Trophoblast cell (in vitro differentiated cells and primary cell): ENCODE measurements at regions not wholly inside any gene's neighbourhood (a gene's known extent, or its start where the extent isn't known, plus 50 kb on each side); places are given as distances from the start of the nearest gene placed in this dataset.

Source experiments
- DNase-seq, 2 donors: peaks; one replicate each; pipeline ENCODE4 v3.0.0-alpha.2; 2016
- H2AFZ ChIP-seq: 2 replicates; pipeline ENCODE4 v1.6.1; 2013; ENCODE audit warnings: low read length, moderate library complexity, mild to moderate bottlenecking; ENCODE audit not compliant: insufficient read depth, poor library complexity
- H2AK5ac ChIP-seq: 2 replicates; pipeline ENCODE4 v1.6.1; 2013; ENCODE audit warnings: mild to moderate bottlenecking, low read length
- H2BK120ac ChIP-seq: 2 replicates; pipeline ENCODE4 v1.6.1; 2013; ENCODE audit warnings: low read length, mild to moderate bottlenecking, moderate library complexity; ENCODE audit not compliant: insufficient read depth, poor library complexity
- H2BK12ac ChIP-seq: 2 replicates; pipeline ENCODE4 v1.6.1; 2013; ENCODE audit warnings: mild to moderate bottlenecking, low read length, moderate library complexity
- H2BK5ac ChIP-seq: 2 replicates; pipeline ENCODE4 v1.6.1; 2013; ENCODE audit warnings: low read length, low read depth, moderate library complexity, mild to moderate bottlenecking; ENCODE audit not compliant: poor library complexity
- H3K14ac ChIP-seq: 2 replicates; pipeline ENCODE4 v1.6.1; 2013; ENCODE audit warnings: mild to moderate bottlenecking, low read length
- H3K18ac ChIP-seq: 2 replicates; pipeline ENCODE4 v1.6.1; 2013; ENCODE audit warnings: mild to moderate bottlenecking, low read length
- H3K23ac ChIP-seq: 2 replicates; pipeline ENCODE4 v1.6.1; 2013; ENCODE audit warnings: low read length
- H3K27ac ChIP-seq: 2 replicates; pipeline ENCODE4 v1.5.1; 2013; ENCODE audit warnings: low read depth, mild to moderate bottlenecking, inconsistent platforms, low read length, moderate library complexity
- H3K27me3 ChIP-seq: 2 replicates; pipeline ENCODE4 v1.6.1; 2013; ENCODE audit warnings: inconsistent platforms, mild to moderate bottlenecking, low read length, moderate library complexity; ENCODE audit not compliant: insufficient read depth
- H3K36me3 ChIP-seq, 2 experiments: 1 replicate in 1 of 2; 2 replicates in 1 of 2; pipeline ENCODE4 v1.6.1; 2013; ENCODE audit warnings: low read length in 2 of 2, mild to moderate bottlenecking in 2 of 2, moderate library complexity in 1 of 2; ENCODE audit not compliant: insufficient read depth in 2 of 2, control insufficient read depth in 1 of 2
- H3K4ac ChIP-seq: 2 replicates; pipeline ENCODE4 v1.6.1; 2013; ENCODE audit warnings: low read depth, mild to moderate bottlenecking, low read length, moderate library complexity
- H3K4me1 ChIP-seq, 2 experiments: 1 replicate in 1 of 2; 2 replicates in 1 of 2; pipeline ENCODE4 v1.6.1; 2013; ENCODE audit warnings: low read length in 2 of 2, mild to moderate bottlenecking in 2 of 2, moderate library complexity in 1 of 2; ENCODE audit not compliant: insufficient read depth in 2 of 2, control insufficient read depth in 1 of 2
- H3K4me2 ChIP-seq: 2 replicates; pipeline ENCODE4 v1.6.1; 2013; ENCODE audit warnings: inconsistent platforms, mild to moderate bottlenecking, low read length, moderate library complexity
- H3K4me3 ChIP-seq: 2 replicates; pipeline ENCODE4 v1.5.1; 2013; ENCODE audit warnings: mild to moderate bottlenecking, low read depth, low read length, inconsistent platforms
- H3K79me1 ChIP-seq: one replicate; pipeline ENCODE4 v1.6.1; 2013; ENCODE audit warnings: low read length
- H3K79me2 ChIP-seq: 2 replicates; pipeline ENCODE4 v1.6.1; 2013; ENCODE audit warnings: low read length, mild to moderate bottlenecking; ENCODE audit not compliant: control insufficient read depth, insufficient read depth, poor library complexity
- H3K9ac ChIP-seq: 2 replicates; pipeline ENCODE4 v1.6.1; 2013; ENCODE audit warnings: mild to moderate bottlenecking, low read length
- H3K9me3 ChIP-seq: 2 replicates; pipeline ENCODE4 v1.6.1; 2013; ENCODE audit warnings: low read depth, mild to moderate bottlenecking, control low read depth, inconsistent platforms, low read length; ENCODE audit not compliant: insufficient read depth
- H4K12ac ChIP-seq: 2 replicates; pipeline ENCODE4 v1.6.1; 2013; ENCODE audit warnings: low read depth, mild to moderate bottlenecking, low read length, moderate library complexity
- H4K8ac ChIP-seq: 2 replicates; pipeline ENCODE4 v1.6.1; 2013; ENCODE audit warnings: low read depth, mild to moderate bottlenecking, low read length, moderate library complexity
- H4K91ac ChIP-seq: one replicate; pipeline ENCODE4 v1.6.1; 2013; ENCODE audit warnings: low read depth, mild to moderate bottlenecking, low read length, moderate library complexity
- whole genome bisulfite sequencing: extraction: QIAGEN DNeasy Blood & Tissue Kit; methylation state at CpG from one replicate; pipeline ENCODE4 v1.1.7; 2013; ENCODE audit warnings: missing lambda C conversion rate; ENCODE audit not compliant: insufficient read length, insufficient coverage; ENCODE audit errors: extremely low coverage; 5-methylcytosine and 5-hydroxymethylcytosine counted together

- peaks cover 4% of the 10 kb centered on the region for H3K9me3 ChIP-seq
- H3K9ac ChIP-seq = no peak overlapping the region
- H2AFZ ChIP-seq = no peak overlapping the region
- H3K18ac ChIP-seq = no peak overlapping the region
- no peak overlapping the region for H3K27ac ChIP-seq
- no peak overlapping the region for H2BK12ac ChIP-seq
- no peak overlapping the region for H2BK120ac ChIP-seq
- H4K8ac ChIP-seq = no peak overlapping the region
- H2AK5ac ChIP-seq = no peak overlapping the region
- H3K23ac ChIP-seq = no peak overlapping the region
- no peaks in the 10 kb centered on the region for H3K79me2 ChIP-seq
- H3K4me1 ChIP-seq = no peaks in the 10 kb centered on the region
- no peak overlapping the region for H3K4ac ChIP-seq
- no peak overlapping the region for H3K14ac ChIP-seq
- H3K79me1 ChIP-seq = no peaks in the 10 kb centered on the region
- no peak for DNase-seq
- H3K4me3 ChIP-seq = no peak overlapping the region
- no peak overlapping the region for H2BK5ac ChIP-seq
- H3K4me2 ChIP-seq = no peak overlapping the region
- H4K91ac ChIP-seq = no peak overlapping the region
- no CpG with 5 or more reads among the region's 3 CpGs for WGBS
- no peak overlapping the region for H4K12ac ChIP-seq
- no peaks in the 10 kb centered on the region for H3K27me3 ChIP-seq
- H3K36me3 ChIP-seq = no peaks in the 10 kb centered on the region
These were observed 885.5 kb downstream of the CDH11 start for GRCh38 chr16:64236316-64236715.

DNA sequence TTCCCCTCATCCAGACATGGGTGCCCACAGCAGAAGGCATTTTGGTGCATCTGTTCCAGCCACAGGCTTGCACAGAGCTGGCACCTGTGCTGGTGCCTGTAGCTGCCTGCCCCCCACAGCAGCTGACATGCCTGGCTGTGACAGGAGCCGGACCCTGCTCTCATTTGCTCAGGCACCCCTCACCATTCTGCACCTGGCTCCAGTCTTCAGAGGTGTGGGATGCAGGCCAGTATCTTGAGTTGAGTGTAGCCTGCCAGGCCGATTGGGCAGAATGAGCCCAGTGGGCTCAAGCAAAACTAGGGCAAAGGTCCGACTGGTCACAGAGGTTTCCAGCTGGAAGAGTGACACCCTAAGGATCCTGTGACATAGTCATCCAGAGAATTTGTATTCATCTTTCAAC lies 887.7 kb downstream of the CDH11 start:
- no peak overlapping the region for H3K14ac ChIP-seq
- no peak overlapping the region for H3K9ac ChIP-seq
- H3K4me3 ChIP-seq = no peak overlapping the region
- no peak overlapping the region for H3K27ac ChIP-seq
- no peak for DNase-seq
- no peaks in the 10 kb centered on the region for H3K27me3 ChIP-seq
- no peaks in the 10 kb centered on the region for H3K79me2 ChIP-seq
- H3K18ac ChIP-seq = no peak overlapping the region
- no peaks in the 10 kb centered on the region for H3K36me3 ChIP-seq
- no peak overlapping the region for H4K91ac ChIP-seq
- no peak overlapping the region for H2BK120ac ChIP-seq
- no peak overlapping the region for H4K12ac ChIP-seq
- H3K9me3 ChIP-seq = peaks cover 4% of the 10 kb centered on the region
- H2BK12ac ChIP-seq = no peak overlapping the region
- no peak overlapping the region for H3K23ac ChIP-seq
- H3K4me2 ChIP-seq = no peak overlapping the region
- H2AFZ ChIP-seq = no peak overlapping the region
- H3K4me1 ChIP-seq = no peaks in the 10 kb centered on the region
- H3K4ac ChIP-seq = no peak overlapping the region
- no peaks in the 10 kb centered on the region for H3K79me1 ChIP-seq
- no peak overlapping the region for H2BK5ac ChIP-seq
- H4K8ac ChIP-seq = no peak overlapping the region
- no peak overlapping the region for H2AK5ac ChIP-seq
- no CpG with 5 or more reads among the region's 3 CpGs for WGBS

DNA sequence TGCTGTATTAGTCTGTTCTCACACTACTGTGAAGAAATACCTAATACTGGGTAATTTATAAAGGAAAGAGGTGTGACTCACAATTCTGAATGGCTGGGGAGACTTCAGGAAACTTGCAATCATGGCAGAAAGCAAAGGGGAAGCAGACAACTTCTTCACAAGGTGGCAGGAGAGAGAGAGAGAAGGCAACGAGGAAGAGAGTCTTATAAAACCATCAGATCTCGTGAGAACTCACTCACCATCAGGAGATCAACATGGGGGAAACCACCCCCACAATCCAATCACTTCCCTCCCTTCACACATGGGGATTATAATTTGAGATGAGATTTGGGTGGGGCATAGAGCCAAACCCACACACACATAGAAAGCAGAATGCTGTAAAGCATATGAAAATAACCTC lies 896.2 kb downstream of the CDH11 start:
- H3K4me3 ChIP-seq = no peak overlapping the region
- no peak overlapping the region for H3K4ac ChIP-seq
- no peak overlapping the region for H4K12ac ChIP-seq
- H4K8ac ChIP-seq = no peak overlapping the region
- no peak overlapping the region for H2AFZ ChIP-seq
- no peaks in the 10 kb centered on the region for H3K36me3 ChIP-seq
- H2BK5ac ChIP-seq = no peak overlapping the region
- H3K23ac ChIP-seq = no peak overlapping the region
- no peak overlapping the region for H2AK5ac ChIP-seq
- no peaks in the 10 kb centered on the region for H3K9me3 ChIP-seq
- H3K18ac ChIP-seq = no peak overlapping the region
- WGBS = no CpG with 5 or more reads among the region's 2 CpGs
- H3K27ac ChIP-seq = no peak overlapping the region
- no peak overlapping the region for H2BK120ac ChIP-seq
- H3K4me2 ChIP-seq = no peak overlapping the region
- no peak overlapping the region for H3K14ac ChIP-seq
- H3K9ac ChIP-seq = no peak overlapping the region
- no peaks in the 10 kb centered on the region for H3K79me2 ChIP-seq
- no peaks in the 10 kb centered on the region for H3K27me3 ChIP-seq
- no peak overlapping the region for H2BK12ac ChIP-seq
- H4K91ac ChIP-seq = no peak overlapping the region
- H3K4me1 ChIP-seq = no peaks in the 10 kb centered on the region
- DNase-seq = no peak
- H3K79me1 ChIP-seq = no peaks in the 10 kb centered on the region

- Histone ChIP-seq H3K4me1 (no peaks in the 10 kb centered on the region), H2AK5ac (no peak overlapping the region), H3K4me3 (no peak overlapping the region), H3K14ac (no peak overlapping the region), H4K12ac (no peak overlapping the region), H2AFZ (no peak overlapping the region), H3K23ac (no peak overlapping the region), H4K91ac (no peak overlapping the region), H3K4ac (no peak overlapping the region), H2BK120ac (no peak overlapping the region), H3K27me3 (no peaks in the 10 kb centered on the region), H3K36me3 (no peaks in the 10 kb centered on the region), H3K9ac (no peak overlapping the region), H2BK12ac (no peak overlapping the region), H3K27ac (no peak overlapping the region), H2BK5ac (no peak overlapping the region), H3K79me2 (no peaks in the 10 kb centered on the region), H3K9me3 (no peaks in the 10 kb centered on the region), H3K18ac (no peak overlapping the region), H4K8ac (no peak overlapping the region), H3K79me1 (no peaks in the 10 kb centered on the region), H3K4me2 (no peak overlapping the region)
- no peak for DNase-seq
- no CpG with 5 or more reads among the region's 10 CpGs for WGBS
These were observed 896.8 kb downstream of the CDH11 start for GRCh38 chr16:64225036-64225435.
